Endothelial cell of umbilical vein (primary cell): ENCODE measurements at regions not wholly inside any gene's neighbourhood (a gene's known extent, or its start where the extent isn't known, plus 50 kb on each side); places are given as distances from the start of the nearest gene placed in this dataset.

Experiments
- EZH2 ChIP-seq: IDR thresholded peaks from 2 replicates; pipeline ENCODE4 v1.6.1; 2012; ENCODE audit warnings: borderline replicate concordance, low read depth, mild to moderate bottlenecking, moderate library complexity, low read length, inconsistent platforms; ENCODE audit not compliant: severe bottlenecking
- FOS ChIP-seq: IDR thresholded peaks from 2 replicates; pipeline ENCODE4 v1.6.1; 2011; ENCODE audit warnings: mild to moderate bottlenecking, low read length, moderate library complexity, borderline replicate concordance; ENCODE audit not compliant: insufficient read depth
- JUN ChIP-seq: IDR thresholded peaks from 2 replicates; pipeline ENCODE4 v1.6.1; 2011; ENCODE audit warnings: borderline replicate concordance, low read depth; ENCODE audit not compliant: insufficient read length, insufficient read depth
- POLR2A ChIP-seq: IDR thresholded peaks from 2 replicates; pipeline ENCODE4 v1.6.1; 2012; ENCODE audit warnings: low read depth, mild to moderate bottlenecking, control low read depth, low read length
- POLR2AphosphoS5 ChIP-seq: IDR thresholded peaks from 2 replicates; pipeline ENCODE4 v1.6.1; 2012; ENCODE audit warnings: low read depth, mild to moderate bottlenecking, control low read depth, low read length, moderate library complexity; ENCODE audit not compliant: insufficient read depth
- TF ChIP-seq, protein P1 (sequence below), 2 donors: IDR thresholded peaks; 1 replicate in 1 of 2; 2 replicates in 1 of 2; pipeline ENCODE4 v1.5.1; 2011; ENCODE audit warnings: low read length in 2 of 2, mild to moderate bottlenecking in 2 of 2, moderate library complexity in 2 of 2, control low read depth in 1 of 2, inconsistent platforms in 1 of 2, low read depth in 1 of 2; ENCODE audit not compliant: insufficient read depth in 1 of 2; ENCODE audit errors: extremely low read depth in 1 of 2
- TF ChIP-seq, protein P2 (sequence below): IDR thresholded peaks from 2 replicates; pipeline ENCODE4 v1.6.1; 2011; ENCODE audit not compliant: insufficient read depth, insufficient read length

DNA sequence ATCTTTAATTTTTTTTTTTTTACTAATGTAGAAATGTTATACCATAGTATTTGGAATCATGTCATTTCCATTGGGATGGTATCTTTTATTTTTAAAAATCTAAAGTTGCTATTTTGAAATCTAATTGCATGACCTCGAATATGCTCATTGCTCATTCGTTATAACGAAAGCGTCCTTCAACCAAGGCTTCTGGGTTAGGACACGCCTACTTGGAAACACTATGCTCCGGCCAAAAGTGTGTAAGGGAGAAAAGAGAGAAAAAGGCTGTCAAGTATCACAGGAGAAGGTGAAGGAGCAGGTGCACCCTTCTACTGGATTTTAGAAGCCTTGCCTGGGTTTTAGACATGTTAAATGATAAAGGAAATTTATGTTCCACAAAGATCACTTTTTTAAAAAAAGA, 465.9 kb upstream of the ID2 start:
- TF ChIP-seq, protein P1, sequence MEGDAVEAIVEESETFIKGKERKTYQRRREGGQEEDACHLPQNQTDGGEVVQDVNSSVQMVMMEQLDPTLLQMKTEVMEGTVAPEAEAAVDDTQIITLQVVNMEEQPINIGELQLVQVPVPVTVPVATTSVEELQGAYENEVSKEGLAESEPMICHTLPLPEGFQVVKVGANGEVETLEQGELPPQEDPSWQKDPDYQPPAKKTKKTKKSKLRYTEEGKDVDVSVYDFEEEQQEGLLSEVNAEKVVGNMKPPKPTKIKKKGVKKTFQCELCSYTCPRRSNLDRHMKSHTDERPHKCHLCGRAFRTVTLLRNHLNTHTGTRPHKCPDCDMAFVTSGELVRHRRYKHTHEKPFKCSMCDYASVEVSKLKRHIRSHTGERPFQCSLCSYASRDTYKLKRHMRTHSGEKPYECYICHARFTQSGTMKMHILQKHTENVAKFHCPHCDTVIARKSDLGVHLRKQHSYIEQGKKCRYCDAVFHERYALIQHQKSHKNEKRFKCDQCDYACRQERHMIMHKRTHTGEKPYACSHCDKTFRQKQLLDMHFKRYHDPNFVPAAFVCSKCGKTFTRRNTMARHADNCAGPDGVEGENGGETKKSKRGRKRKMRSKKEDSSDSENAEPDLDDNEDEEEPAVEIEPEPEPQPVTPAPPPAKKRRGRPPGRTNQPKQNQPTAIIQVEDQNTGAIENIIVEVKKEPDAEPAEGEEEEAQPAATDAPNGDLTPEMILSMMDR (IDR thresholded peaks at IDR 0.05; ENCODE audit: extremely low read depth in 1 of 2, insufficient read depth in 1 of 2, low read depth in 1 of 2, low read length in 2 of 2) = no peak
- TF ChIP-seq POLR2A (no peak), POLR2AphosphoS5 (no peak), EZH2 (no peak), FOS (no peak), JUN (no peak)
- TF ChIP-seq, protein P2, sequence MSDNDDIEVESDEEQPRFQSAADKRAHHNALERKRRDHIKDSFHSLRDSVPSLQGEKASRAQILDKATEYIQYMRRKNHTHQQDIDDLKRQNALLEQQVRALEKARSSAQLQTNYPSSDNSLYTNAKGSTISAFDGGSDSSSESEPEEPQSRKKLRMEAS = no peak
